ENCODE measurements at regions not wholly inside any gene's neighbourhood (a gene's known extent, or its start where the extent isn't known, plus 50 kb on each side); places are given as distances from the start of the nearest gene placed in this dataset.

DNA sequence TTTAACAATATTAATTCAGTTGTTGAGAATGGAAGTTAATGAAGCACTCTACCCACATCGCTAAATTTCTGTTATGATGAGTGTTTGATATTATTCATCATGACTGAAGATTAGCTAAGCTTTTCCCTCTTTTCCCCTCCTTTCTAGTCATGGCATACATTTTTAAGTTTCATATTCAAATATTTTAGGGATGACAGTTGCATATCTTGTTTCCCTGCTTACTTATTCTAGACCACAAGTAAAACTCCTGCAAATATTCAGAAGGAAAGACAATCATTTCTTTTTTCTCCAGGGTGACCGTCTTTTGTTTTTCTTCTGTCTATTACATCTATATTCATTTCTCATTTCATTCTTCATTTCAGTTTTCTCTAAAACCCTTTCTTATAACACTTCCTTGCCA, 906.0 kb downstream of the ADGRL2 start:
- no peak overlapping the region for H3K27ac Mint-ChIP-seq
- H3K9me3 Mint-ChIP-seq, result no peaks in the 10 kb centered on the region
- H3K36me3 Mint-ChIP-seq, result no peaks in the 10 kb centered on the region
- TF ChIP-seq NR1H2 (CRISPR knock-in tag; IDR thresholded peaks at IDR 0.05) (no peak), TP53 (CRISPR knock-in tag; IDR thresholded peaks at IDR 0.05) (no peak), SOX15 (CRISPR knock-in tag; IDR thresholded peaks at IDR 0.05) (no peak), EMX1 (CRISPR knock-in tag; IDR thresholded peaks at IDR 0.05) (no peak), NR2C2 (CRISPR knock-in tag; IDR thresholded peaks at IDR 0.05) (no peak), ZNF121 (CRISPR knock-in tag; IDR thresholded peaks at IDR 0.05) (no peak), HMGA2 (CRISPR knock-in tag; IDR thresholded peaks at IDR 0.05) (no peak), OVOL2 (CRISPR knock-in tag; IDR thresholded peaks at IDR 0.05; ENCODE audit: borderline replicate concordance) (no peak)
- TF ChIP-seq, protein P1, sequence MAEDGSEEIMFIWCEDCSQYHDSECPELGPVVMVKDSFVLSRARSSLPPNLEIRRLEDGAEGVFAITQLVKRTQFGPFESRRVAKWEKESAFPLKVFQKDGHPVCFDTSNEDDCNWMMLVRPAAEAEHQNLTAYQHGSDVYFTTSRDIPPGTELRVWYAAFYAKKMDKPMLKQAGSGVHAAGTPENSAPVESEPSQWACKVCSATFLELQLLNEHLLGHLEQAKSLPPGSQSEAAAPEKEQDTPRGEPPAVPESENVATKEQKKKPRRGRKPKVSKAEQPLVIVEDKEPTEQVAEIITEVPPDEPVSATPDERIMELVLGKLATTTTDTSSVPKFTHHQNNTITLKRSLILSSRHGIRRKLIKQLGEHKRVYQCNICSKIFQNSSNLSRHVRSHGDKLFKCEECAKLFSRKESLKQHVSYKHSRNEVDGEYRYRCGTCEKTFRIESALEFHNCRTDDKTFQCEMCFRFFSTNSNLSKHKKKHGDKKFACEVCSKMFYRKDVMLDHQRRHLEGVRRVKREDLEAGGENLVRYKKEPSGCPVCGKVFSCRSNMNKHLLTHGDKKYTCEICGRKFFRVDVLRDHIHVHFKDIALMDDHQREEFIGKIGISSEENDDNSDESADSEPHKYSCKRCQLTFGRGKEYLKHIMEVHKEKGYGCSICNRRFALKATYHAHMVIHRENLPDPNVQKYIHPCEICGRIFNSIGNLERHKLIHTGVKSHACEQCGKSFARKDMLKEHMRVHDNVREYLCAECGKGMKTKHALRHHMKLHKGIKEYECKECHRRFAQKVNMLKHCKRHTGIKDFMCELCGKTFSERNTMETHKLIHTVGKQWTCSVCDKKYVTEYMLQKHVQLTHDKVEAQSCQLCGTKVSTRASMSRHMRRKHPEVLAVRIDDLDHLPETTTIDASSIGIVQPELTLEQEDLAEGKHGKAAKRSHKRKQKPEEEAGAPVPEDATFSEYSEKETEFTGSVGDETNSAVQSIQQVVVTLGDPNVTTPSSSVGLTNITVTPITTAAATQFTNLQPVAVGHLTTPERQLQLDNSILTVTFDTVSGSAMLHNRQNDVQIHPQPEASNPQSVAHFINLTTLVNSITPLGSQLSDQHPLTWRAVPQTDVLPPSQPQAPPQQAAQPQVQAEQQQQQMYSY (CRISPR knock-in tag; IDR thresholded peaks at IDR 0.05), result no peak
- TF ChIP-seq, protein P2, sequence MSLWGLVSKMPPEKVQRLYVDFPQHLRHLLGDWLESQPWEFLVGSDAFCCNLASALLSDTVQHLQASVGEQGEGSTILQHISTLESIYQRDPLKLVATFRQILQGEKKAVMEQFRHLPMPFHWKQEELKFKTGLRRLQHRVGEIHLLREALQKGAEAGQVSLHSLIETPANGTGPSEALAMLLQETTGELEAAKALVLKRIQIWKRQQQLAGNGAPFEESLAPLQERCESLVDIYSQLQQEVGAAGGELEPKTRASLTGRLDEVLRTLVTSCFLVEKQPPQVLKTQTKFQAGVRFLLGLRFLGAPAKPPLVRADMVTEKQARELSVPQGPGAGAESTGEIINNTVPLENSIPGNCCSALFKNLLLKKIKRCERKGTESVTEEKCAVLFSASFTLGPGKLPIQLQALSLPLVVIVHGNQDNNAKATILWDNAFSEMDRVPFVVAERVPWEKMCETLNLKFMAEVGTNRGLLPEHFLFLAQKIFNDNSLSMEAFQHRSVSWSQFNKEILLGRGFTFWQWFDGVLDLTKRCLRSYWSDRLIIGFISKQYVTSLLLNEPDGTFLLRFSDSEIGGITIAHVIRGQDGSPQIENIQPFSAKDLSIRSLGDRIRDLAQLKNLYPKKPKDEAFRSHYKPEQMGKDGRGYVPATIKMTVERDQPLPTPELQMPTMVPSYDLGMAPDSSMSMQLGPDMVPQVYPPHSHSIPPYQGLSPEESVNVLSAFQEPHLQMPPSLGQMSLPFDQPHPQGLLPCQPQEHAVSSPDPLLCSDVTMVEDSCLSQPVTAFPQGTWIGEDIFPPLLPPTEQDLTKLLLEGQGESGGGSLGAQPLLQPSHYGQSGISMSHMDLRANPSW (CRISPR knock-in tag; conservative IDR thresholded peaks at IDR 0.05; ENCODE audit: low read depth), result no peak
- TF ChIP-seq, protein P3, sequence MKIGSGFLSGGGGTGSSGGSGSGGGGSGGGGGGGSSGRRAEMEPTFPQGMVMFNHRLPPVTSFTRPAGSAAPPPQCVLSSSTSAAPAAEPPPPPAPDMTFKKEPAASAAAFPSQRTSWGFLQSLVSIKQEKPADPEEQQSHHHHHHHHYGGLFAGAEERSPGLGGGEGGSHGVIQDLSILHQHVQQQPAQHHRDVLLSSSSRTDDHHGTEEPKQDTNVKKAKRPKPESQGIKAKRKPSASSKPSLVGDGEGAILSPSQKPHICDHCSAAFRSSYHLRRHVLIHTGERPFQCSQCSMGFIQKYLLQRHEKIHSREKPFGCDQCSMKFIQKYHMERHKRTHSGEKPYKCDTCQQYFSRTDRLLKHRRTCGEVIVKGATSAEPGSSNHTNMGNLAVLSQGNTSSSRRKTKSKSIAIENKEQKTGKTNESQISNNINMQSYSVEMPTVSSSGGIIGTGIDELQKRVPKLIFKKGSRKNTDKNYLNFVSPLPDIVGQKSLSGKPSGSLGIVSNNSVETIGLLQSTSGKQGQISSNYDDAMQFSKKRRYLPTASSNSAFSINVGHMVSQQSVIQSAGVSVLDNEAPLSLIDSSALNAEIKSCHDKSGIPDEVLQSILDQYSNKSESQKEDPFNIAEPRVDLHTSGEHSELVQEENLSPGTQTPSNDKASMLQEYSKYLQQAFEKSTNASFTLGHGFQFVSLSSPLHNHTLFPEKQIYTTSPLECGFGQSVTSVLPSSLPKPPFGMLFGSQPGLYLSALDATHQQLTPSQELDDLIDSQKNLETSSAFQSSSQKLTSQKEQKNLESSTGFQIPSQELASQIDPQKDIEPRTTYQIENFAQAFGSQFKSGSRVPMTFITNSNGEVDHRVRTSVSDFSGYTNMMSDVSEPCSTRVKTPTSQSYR (CRISPR knock-in tag; IDR thresholded peaks at IDR 0.05), result no peak
- TF ChIP-seq, protein P4, sequence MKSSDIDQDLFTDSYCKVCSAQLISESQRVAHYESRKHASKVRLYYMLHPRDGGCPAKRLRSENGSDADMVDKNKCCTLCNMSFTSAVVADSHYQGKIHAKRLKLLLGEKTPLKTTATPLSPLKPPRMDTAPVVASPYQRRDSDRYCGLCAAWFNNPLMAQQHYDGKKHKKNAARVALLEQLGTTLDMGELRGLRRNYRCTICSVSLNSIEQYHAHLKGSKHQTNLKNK (CRISPR knock-in tag; IDR thresholded peaks at IDR 0.05), result no peak
- no peak overlapping the region for H3K4me3 Mint-ChIP-seq
- ChIA-PET CTCF (no interaction called here), POLR2A (no interaction called here)
- DNase-seq (ENCODE audit: low spot score) (no peak), ATAC-seq (no peak)
- H3K27me3 Mint-ChIP-seq (ENCODE audit: low read depth), result no peaks in the 10 kb centered on the region
- no peaks in the 10 kb centered on the region for H3K4me1 Mint-ChIP-seq

DNA sequence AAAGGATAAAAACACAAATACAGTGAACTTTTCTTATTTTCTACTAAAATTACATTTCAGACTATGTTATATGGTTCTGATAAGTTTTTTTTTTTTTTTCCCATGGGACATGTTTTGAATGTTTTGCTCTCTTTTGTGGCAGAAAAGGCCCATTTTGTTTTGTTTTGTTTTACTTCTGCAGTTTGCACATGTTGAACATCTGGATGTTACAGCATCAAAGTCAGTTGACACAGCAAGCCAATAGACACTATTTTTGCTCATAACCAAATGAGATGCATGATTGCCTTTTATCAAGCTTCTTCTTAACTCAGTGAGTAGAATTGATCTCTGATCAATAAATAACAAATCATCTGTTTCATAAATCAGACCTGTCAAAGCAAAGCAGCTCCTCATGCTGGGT, 904.2 kb downstream of the ADGRL2 start:
- Mint-ChIP-seq H3K4me1 (no peaks in the 10 kb centered on the region), H3K9me3 (no peaks in the 10 kb centered on the region), H3K4me3 (no peak overlapping the region), H3K36me3 (no peaks in the 10 kb centered on the region), H3K27ac (no peak overlapping the region), H3K27me3 (ENCODE audit: low read depth) (no peaks in the 10 kb centered on the region)
- ATAC-seq (no peak), DNase-seq (ENCODE audit: low spot score) (no peak)
- ChIA-PET POLR2A (no interaction called here), CTCF (no interaction called here)
- TF ChIP-seq SOX15 (CRISPR knock-in tag; IDR thresholded peaks at IDR 0.05) (no peak), ZNF416 (CRISPR knock-in tag; IDR thresholded peaks at IDR 0.05) (no peak), FOXJ3 (CRISPR knock-in tag; IDR thresholded peaks at IDR 0.05; ENCODE audit: borderline replicate concordance) (no peak), TEAD1 (CRISPR knock-in tag; IDR thresholded peaks at IDR 0.05) (no peak), RORB (CRISPR knock-in tag; IDR thresholded peaks at IDR 0.05) (no peak), ZNF396 (CRISPR knock-in tag; IDR thresholded peaks at IDR 0.05; ENCODE audit: borderline replicate concordance) (no peak)
- TF ChIP-seq, protein P5, sequence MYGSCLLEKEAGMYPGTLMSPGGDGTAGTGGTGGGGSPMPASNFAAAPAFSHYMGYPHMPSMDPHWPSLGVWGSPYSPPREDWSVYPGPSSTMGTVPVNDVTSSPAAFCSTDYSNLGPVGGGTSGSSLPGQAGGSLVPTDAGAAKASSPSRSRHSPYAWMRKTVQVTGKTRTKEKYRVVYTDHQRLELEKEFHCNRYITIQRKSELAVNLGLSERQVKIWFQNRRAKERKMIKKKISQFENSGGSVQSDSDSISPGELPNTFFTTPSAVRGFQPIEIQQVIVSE (CRISPR knock-in tag; IDR thresholded peaks at IDR 0.05; ENCODE audit: borderline replicate concordance), result no peak
- TF ChIP-seq, protein P6, sequence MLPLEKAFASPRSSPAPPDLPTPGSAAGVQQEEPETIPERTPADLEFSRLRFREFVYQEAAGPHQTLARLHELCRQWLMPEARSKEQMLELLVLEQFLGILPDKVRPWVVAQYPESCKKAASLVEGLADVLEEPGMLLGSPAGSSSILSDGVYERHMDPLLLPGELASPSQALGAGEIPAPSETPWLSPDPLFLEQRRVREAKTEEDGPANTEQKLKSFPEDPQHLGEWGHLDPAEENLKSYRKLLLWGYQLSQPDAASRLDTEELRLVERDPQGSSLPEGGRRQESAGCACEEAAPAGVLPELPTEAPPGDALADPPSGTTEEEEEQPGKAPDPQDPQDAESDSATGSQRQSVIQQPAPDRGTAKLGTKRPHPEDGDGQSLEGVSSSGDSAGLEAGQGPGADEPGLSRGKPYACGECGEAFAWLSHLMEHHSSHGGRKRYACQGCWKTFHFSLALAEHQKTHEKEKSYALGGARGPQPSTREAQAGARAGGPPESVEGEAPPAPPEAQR (CRISPR knock-in tag; IDR thresholded peaks at IDR 0.05), result no peak
- TF ChIP-seq, protein P7, sequence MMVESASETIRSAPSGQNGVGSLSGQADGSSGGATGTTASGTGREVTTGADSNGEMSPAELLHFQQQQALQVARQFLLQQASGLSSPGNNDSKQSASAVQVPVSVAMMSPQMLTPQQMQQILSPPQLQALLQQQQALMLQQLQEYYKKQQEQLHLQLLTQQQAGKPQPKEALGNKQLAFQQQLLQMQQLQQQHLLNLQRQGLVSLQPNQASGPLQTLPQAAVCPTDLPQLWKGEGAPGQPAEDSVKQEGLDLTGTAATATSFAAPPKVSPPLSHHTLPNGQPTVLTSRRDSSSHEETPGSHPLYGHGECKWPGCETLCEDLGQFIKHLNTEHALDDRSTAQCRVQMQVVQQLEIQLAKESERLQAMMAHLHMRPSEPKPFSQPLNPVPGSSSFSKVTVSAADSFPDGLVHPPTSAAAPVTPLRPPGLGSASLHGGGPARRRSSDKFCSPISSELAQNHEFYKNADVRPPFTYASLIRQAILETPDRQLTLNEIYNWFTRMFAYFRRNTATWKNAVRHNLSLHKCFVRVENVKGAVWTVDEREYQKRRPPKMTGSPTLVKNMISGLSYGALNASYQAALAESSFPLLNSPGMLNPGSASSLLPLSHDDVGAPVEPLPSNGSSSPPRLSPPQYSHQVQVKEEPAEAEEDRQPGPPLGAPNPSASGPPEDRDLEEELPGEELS (CRISPR knock-in tag; IDR thresholded peaks at IDR 0.05), result no peak
- TF ChIP-seq, protein P8, sequence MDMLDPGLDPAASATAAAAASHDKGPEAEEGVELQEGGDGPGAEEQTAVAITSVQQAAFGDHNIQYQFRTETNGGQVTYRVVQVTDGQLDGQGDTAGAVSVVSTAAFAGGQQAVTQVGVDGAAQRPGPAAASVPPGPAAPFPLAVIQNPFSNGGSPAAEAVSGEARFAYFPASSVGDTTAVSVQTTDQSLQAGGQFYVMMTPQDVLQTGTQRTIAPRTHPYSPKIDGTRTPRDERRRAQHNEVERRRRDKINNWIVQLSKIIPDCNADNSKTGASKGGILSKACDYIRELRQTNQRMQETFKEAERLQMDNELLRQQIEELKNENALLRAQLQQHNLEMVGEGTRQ (CRISPR knock-in tag; IDR thresholded peaks at IDR 0.05), result no peak
